Coronary artery (tissue), 2 donors: ENCODE measurements at regions not wholly inside any gene's neighbourhood (a gene's known extent, or its start where the extent isn't known, plus 50 kb on each side); places are given as distances from the start of the nearest gene placed in this dataset.
"Not testable (repeated sequence)": the region's sequence is repeated elsewhere in the genome, so short reads cannot be mapped to it uniquely, and the experiment has no call there.

Source experiments
- DNase-seq: peaks from one replicate; pipeline ENCODE4 v3.0.0-alpha.2; 2017; ENCODE audit warnings: low spot score
- H3K27ac ChIP-seq, 2 donors: fragments of 200-600 bp; sonication (generic); one replicate each; pipeline ENCODE4 v1.5.1; 2016 to 2019
- H3K4me3 ChIP-seq: fragments of 200-600 bp; sonication (generic); 2 replicates; pipeline ENCODE4 v1.5.1; 2016; ENCODE audit warnings: mild to moderate bottlenecking, moderate library complexity
- TF ChIP-seq, protein P1 (sequence below): fragments of 200-600 bp; sonication (generic); IDR thresholded peaks from one replicate; pipeline ENCODE4 v1.5.1; 2019; ENCODE audit warnings: antibody characterized with exemption

DNA sequence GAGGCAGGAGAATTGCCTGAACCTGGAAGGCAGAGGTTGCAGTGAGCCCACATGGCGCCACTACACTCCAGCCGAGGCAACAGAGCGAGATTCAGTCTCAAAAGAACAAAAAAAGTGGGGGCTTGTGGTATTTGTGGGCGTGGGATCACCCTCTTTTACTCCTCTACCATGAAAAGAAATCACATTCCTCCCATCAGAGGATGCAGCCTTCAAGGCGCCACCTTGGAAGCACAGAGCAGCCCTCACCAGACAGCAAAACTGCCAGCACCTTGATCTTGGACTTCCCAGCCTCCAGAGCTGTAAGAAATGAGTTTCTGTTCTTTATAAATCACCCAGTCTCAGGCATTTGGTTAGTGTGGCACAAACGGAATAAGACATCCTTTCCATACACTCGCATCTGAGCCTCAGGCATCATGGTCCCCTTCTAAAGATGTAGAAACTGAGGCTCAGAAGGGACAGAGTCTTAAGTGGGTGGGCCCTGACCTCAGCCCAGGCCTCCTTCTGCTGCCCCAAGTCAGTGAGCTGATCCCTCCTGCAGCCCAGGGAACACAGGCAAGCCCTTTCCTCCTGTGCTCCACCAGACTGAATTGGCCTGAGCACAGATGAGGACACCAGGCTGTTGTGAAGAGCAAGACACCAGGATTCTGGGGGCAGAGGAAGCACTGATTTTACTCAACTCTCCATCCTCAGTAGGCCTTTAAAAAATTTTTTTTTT, 201.7 kb upstream of the LINGO1 start:
- TF ChIP-seq, protein P1, sequence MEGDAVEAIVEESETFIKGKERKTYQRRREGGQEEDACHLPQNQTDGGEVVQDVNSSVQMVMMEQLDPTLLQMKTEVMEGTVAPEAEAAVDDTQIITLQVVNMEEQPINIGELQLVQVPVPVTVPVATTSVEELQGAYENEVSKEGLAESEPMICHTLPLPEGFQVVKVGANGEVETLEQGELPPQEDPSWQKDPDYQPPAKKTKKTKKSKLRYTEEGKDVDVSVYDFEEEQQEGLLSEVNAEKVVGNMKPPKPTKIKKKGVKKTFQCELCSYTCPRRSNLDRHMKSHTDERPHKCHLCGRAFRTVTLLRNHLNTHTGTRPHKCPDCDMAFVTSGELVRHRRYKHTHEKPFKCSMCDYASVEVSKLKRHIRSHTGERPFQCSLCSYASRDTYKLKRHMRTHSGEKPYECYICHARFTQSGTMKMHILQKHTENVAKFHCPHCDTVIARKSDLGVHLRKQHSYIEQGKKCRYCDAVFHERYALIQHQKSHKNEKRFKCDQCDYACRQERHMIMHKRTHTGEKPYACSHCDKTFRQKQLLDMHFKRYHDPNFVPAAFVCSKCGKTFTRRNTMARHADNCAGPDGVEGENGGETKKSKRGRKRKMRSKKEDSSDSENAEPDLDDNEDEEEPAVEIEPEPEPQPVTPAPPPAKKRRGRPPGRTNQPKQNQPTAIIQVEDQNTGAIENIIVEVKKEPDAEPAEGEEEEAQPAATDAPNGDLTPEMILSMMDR = no peak
- H3K27ac ChIP-seq = no peak overlapping the region
- no peak overlapping the region for H3K4me3 ChIP-seq
- no peak for DNase-seq

DNA sequence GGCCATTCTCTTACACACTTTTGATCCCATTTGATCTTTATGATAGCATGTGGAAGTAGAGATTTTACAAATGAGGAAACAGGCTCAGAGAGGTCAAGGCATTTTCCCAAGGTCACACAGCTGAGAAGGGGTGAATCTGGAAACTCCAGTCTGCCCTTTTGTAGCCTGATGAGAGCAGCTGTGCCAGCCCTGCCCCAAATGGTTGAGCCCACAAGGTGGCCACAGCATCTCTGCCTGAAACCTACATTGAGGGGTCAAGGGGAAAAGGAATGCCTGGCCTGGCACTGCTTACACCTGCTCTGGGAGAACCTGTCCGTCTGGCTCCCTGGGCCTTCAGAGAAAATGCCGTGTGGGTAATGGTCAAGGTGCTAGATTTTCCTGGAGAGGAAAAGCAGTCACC, 200.2 kb upstream of the LINGO1 start:
- Histone ChIP-seq H3K4me3 (no peak overlapping the region), H3K27ac (no peak overlapping the region)
- TF ChIP-seq, protein P1 = no peak
- DNase-seq = no peak

DNA sequence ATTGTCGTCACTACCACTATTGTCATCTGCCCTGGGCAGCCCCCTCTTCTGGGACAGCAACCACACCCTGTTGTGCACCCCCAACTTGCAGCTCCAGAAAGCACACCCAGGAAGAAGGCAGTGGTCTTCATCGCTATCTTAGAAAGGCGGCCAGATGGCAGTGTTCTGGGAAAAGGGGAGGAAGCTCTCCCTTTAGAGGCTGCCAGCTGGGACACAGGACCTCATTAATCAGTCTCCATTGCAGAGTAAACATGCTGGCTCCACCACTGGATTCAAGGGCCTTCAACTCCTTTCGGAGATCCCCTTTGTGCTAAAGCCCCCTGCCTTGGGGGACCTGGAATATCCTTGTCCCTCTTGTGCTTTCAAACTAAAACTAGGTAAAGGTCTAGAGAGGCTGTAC, 199.3 kb upstream of the LINGO1 start:
- TF ChIP-seq, protein P1 = no peak
- no peak for DNase-seq
- Histone ChIP-seq H3K27ac (no peak overlapping the region), H3K4me3 (no peak overlapping the region)

DNA sequence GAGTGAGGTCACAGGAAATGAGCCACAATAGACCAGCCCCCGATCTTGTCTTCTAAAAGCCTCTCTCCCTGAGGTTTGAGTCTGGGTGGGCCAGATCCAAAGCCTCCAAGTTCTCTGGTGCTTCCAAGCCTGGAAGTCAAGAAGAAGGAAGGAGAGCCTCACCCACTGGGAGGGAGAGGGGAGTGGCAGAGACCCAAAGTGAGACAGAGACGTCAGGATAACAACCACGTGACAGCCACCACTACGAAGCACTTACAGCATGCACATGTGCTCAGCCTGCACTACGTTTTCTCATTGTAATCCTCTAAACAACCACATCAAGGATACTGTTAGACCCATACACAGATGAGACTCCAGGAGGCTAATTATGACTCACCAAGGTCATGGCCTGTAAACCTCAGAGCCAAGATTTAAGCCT, 197.3 kb upstream of the LINGO1 start:
- DNase-seq = no peak
- H3K27ac ChIP-seq = no peak overlapping the region
- TF ChIP-seq, protein P1 = no peak

DNA sequence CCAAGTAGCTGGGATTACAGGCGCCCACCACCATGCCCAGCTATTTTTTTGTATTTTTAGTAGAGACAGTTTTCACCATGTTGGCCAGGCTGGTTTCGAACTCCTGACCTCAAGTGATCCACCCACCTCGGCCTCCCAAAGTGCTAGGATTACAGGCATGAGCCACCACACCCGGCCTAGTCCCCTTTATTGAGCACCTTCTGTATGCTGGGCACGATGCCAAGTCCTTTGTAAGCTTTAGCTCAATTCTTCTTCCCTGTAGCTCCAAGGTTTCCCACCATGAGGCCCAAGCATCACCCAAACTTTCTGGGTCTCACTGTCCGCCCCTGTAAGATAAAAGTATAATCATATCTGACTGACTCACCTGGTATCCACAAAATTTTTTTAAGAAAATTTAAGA, 196.6 kb upstream of the LINGO1 start:
- H3K4me3 ChIP-seq, DNase-seq, H3K27ac ChIP-seq: not testable (repeated sequence)

More for the DNA sequence above, 197.3 kb upstream of the LINGO1 start:
- H3K4me3 ChIP-seq = no peak overlapping the region

DNA sequence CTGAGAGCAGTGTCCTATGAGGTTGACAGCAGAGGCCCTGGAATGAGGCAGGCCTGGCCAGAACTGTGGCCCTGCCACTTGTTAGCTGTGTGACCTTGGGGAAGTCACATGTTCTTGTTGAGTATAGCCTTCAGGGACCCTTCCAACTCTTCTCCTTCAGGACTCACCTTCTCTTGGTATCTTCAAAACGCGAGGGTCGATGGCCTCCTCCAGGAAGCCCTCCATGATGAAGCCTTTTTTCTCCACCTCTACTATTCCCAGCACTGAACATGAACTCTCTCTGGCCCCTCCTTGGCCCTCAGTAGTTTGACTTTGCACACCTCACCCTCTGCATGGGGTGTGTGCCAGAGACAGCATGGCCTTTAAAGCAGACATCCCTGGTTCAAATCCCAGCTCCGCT, 195.1 kb upstream of the LINGO1 start:
- no peak for DNase-seq
- Histone ChIP-seq H3K27ac (no peak overlapping the region), H3K4me3 (no peak overlapping the region)
- TF ChIP-seq, protein P1 = no peak

DNA sequence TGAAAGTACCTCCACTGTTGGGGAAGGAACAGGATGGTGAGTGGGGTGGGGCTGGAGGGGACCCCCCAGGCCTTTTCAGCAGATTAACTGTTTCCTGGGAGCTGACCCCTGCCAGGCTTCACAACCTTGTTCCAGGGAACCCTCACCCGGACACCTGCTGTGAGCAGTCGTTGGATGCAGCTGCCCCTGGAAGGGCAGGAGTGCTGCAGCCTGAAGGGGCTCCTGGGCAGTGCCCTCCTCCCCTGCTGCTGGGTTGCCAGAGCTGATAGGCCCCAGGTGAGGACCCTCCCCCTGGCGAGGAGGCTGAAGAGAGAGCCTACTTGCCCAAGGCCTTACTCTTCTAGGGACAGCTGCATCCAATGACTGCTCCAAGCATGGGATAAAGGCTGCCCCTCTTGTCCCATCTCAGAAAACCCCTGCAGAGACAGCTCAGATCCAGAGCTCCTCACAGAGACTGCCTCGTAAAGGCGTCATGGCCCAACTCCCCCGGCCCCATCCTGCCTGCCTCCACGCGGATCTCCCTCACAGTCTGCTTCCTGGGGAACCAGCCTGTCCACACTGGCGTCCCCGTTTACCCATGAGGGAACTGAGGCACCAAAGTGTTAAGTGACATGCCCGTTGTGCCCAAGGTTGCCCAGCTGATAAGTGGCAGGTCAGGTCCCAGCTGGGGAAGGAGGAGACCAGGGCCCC, 193.4 kb upstream of the LINGO1 start:
- H3K4me3 ChIP-seq = no peak overlapping the region
- TF ChIP-seq, protein P1 = no peak
- no peak overlapping the region for H3K27ac ChIP-seq
- no peak for DNase-seq
